Mucosa of rectum (tissue), 2 donors: ENCODE measurements at regions not wholly inside any gene's neighbourhood (a gene's known extent, or its start where the extent isn't known, plus 50 kb on each side); places are given as distances from the start of the nearest gene placed in this dataset.

Experiments used
- H3K27ac ChIP-seq, 2 donors: one replicate each; pipeline ENCODE4 v1.7.0; 2013; ENCODE audit warnings: inconsistent platforms in 2 of 2, low read depth in 2 of 2, low read length in 2 of 2
- H3K27me3 ChIP-seq, 2 donors: one replicate each; pipeline ENCODE4 v1.7.0; 2013; ENCODE audit warnings: low read length in 2 of 2; ENCODE audit not compliant: control insufficient read depth in 2 of 2, insufficient read depth in 2 of 2
- H3K36me3 ChIP-seq, 2 donors: one replicate each; pipeline ENCODE4 v1.7.0; 2013; ENCODE audit warnings: low read length in 2 of 2; ENCODE audit not compliant: control insufficient read depth in 2 of 2, insufficient read depth in 2 of 2
- H3K4me1 ChIP-seq, 2 donors: one replicate each; pipeline ENCODE4 v1.7.0; 2013; ENCODE audit warnings: low read length in 2 of 2, mild to moderate bottlenecking in 1 of 2; ENCODE audit not compliant: control insufficient read depth in 2 of 2, insufficient read depth in 2 of 2
- H3K4me3 ChIP-seq, 2 donors: one replicate each; pipeline ENCODE4 v1.7.0; 2013; ENCODE audit warnings: low read length in 2 of 2
- H3K9ac ChIP-seq, 2 donors: one replicate each; pipeline ENCODE4 v1.7.0; 2013; ENCODE audit warnings: low read length in 2 of 2, low read depth in 1 of 2, mild to moderate bottlenecking in 1 of 2
- H3K9me3 ChIP-seq, 2 donors: one replicate each; pipeline ENCODE4 v1.7.0; 2013; ENCODE audit warnings: low read length in 2 of 2; ENCODE audit not compliant: control insufficient read depth in 2 of 2
- donor health status: healthy.
- donor health status: Normal muscosa, but diverticular disease.

- peaks cover 0 to 2% of the 10 kb centered on the region in 2 donors for H3K27me3 ChIP-seq
- H3K9ac ChIP-seq: no peak overlapping the region
- H3K27ac ChIP-seq: no peak overlapping the region
- peaks cover 3 to 6% of the 10 kb centered on the region in 2 donors for H3K4me1 ChIP-seq
- no peak overlapping the region for H3K4me3 ChIP-seq
- no peaks in the 10 kb centered on the region for H3K36me3 ChIP-seq
- H3K9me3 ChIP-seq: no peaks in the 10 kb centered on the region
Observed at GRCh38 chr9:134234687-134235359, 70.5 kb upstream of the RNU6ATAC start.

GRCh38 chr9:134235366-134235765, 71.0 kb upstream of the RNU6ATAC start:
- Histone ChIP-seq H3K36me3 (no peaks in the 10 kb centered on the region), H3K4me3 (no peak overlapping the region), H3K27ac (no peak overlapping the region), H3K9me3 (no peaks in the 10 kb centered on the region), H3K4me1 (peaks cover 3 to 6% of the 10 kb centered on the region in 2 donors), H3K9ac (no peak overlapping the region), H3K27me3 (peaks cover 0 to 4% of the 10 kb centered on the region in 2 donors)

GRCh38 chr9:134236001-134236421, 71.6 kb upstream of the RNU6ATAC start:
- Histone ChIP-seq H3K27me3 (peaks cover 0 to 6% of the 10 kb centered on the region in 2 donors), H3K4me1 (peaks cover 1 to 4% of the 10 kb centered on the region in 2 donors), H3K36me3 (no peaks in the 10 kb centered on the region), H3K27ac (no peak overlapping the region), H3K4me3 (no peak overlapping the region), H3K9ac (no peak overlapping the region), H3K9me3 (no peaks in the 10 kb centered on the region)

GRCh38 chr9:134236935-134237629, 72.7 kb upstream of the RNU6ATAC start:
- no peak overlapping the region for H3K27ac ChIP-seq
- peaks cover 0 to 6% of the 10 kb centered on the region in 2 donors for H3K27me3 ChIP-seq
- no peak overlapping the region for H3K4me3 ChIP-seq

GRCh38 chr9:134237630-134238265, 73.4 kb upstream of the RNU6ATAC start:
- Histone ChIP-seq H3K27ac (no peak overlapping the region), H3K27me3 (peaks cover 0 to 6% of the 10 kb centered on the region in 2 donors), H3K9ac (no peak overlapping the region), H3K4me3 (no peak overlapping the region), H3K9me3 (no peaks in the 10 kb centered on the region), H3K36me3 (no peaks in the 10 kb centered on the region), H3K4me1 (no peaks in the 10 kb centered on the region)

More at GRCh38 chr9:134236935-134237629, 72.7 kb upstream of the RNU6ATAC start:
- no peaks in the 10 kb centered on the region for H3K36me3 ChIP-seq
- no peak overlapping the region for H3K9ac ChIP-seq
- H3K9me3 ChIP-seq: no peaks in the 10 kb centered on the region
- no peaks in the 10 kb centered on the region for H3K4me1 ChIP-seq

GRCh38 chr9:134239130-134239903, 75.0 kb upstream of the RNU6ATAC start:
- Histone ChIP-seq H3K36me3 (no peaks in the 10 kb centered on the region), H3K9me3 (no peaks in the 10 kb centered on the region), H3K4me3 (no peak overlapping the region), H3K9ac (no peak overlapping the region), H3K4me1 (no peaks in the 10 kb centered on the region), H3K27ac (no peak overlapping the region), H3K27me3 (peaks cover 0 to 13% of the 10 kb centered on the region in 2 donors)

- Histone ChIP-seq H3K9me3 (no peaks in the 10 kb centered on the region), H3K27ac (no peak overlapping the region), H3K9ac (no peak overlapping the region), H3K36me3 (no peaks in the 10 kb centered on the region), H3K4me3 (no peak overlapping the region), H3K27me3 (peaks cover 0 to 15% of the 10 kb centered on the region in 2 donors), H3K4me1 (no peaks in the 10 kb centered on the region)
Observed at GRCh38 chr9:134239939-134240338, 75.6 kb upstream of the RNU6ATAC start.

GRCh38 chr9:134240361-134240760, 76.0 kb upstream of the RNU6ATAC start:
- no peaks in the 10 kb centered on the region for H3K4me1 ChIP-seq
- H3K27ac ChIP-seq: no peak overlapping the region
- H3K36me3 ChIP-seq: no peaks in the 10 kb centered on the region
- H3K9ac ChIP-seq: no peak overlapping the region
- no peaks in the 10 kb centered on the region for H3K9me3 ChIP-seq
- peaks cover 0 to 17% of the 10 kb centered on the region in 2 donors for H3K27me3 ChIP-seq
- no peak overlapping the region for H3K4me3 ChIP-seq

GRCh38 chr9:134242706-134243105, 78.3 kb upstream of the RNU6ATAC start:
- Histone ChIP-seq H3K27me3 (peaks cover 0 to 15% of the 10 kb centered on the region in 2 donors), H3K36me3 (no peaks in the 10 kb centered on the region), H3K9ac (no peak overlapping the region), H3K27ac (no peak overlapping the region), H3K4me1 (no peaks in the 10 kb centered on the region), H3K4me3 (no peak overlapping the region), H3K9me3 (no peaks in the 10 kb centered on the region)
